Hippocampal formation (tissue), 2 donors: ENCODE measurements at regions not wholly inside any gene's neighbourhood (a gene's known extent, or its start where the extent isn't known, plus 50 kb on each side); places are given as distances from the start of the nearest gene placed in this dataset.

Experiments
- DNase-seq, 2 donors: peaks; one replicate each; lab custom pipeline; 2025; lab: John Stamatoyannopoulos, UW

DNA sequence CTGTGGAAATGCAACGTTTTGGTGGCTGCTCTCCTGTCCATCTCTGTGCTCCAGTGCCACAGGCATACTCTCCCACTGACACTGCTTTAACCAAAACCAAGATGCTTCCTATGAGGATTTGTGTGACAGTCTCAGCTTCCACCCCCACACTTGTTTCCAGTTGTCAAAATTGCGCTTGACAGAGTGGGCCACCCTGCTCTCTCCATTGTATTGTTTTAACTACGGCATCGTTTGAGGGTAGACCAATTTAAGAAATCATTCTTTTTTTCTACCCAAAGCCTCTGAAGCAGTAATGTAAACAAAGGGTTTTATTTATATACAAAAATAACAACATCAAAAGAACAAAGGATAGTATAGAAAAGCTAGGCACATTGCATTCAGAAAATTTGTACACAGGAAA lies 178.0 kb downstream of the INHBA start:
- DNase-seq = no peak

DNA sequence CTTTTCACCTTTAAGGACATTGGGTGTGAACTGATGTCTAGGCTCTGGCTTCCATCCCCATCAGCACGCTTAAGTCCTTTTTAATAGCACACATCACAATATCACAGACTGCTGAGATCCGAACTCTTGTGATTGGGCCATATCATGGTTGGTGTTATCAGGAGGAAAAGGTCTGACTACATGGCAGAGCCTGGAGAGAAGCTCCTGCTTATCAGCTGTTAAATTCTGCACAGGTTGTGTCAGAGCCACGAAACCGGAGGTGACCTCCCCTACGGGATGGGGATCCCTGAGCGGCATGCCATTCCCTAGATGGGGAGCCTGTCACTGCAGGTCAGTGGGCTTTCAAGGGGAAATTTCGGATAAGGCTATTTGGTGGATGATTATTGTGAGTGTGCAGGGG lies 182.4 kb downstream of the INHBA start:
- no peak for DNase-seq

DNA sequence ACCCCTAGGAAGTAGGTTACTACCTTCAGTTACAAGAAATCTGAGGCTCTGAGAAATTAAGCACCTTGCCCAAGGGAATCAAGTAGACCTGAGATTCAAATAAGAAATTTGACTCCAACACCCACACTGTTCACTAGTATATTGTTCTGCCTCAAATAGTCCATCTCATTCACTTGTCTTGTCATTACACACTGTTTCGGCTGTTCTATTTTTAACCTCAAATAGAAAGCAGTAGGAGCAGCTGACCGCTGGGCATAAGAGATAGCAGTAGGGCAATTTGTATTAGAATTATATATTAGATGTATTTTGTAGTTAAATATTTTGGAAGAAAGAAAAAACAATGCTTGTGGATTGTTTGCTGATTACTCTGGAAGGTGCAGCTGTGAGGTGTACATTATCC lies 185.1 kb downstream of the INHBA start:
- DNase-seq = no peak

DNA sequence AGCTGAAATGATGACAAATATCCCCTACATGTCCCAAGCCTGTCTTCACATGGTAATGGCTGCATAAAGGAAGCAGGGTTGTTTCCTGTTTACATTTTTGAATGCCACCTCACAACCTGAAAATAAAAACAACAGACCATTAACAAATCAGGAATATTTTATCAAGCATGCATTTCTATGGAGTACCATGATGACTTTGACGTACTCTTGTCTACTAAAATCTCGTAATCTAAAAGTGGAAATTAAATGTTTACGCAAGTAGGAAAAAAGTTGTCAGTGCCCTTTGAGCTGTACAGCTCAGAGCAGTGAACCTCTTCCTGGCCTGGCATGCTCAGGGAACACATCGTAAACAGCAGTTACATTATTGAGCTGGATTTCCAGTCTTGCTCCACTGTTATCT lies 194.1 kb downstream of the INHBA start:
- no peak for DNase-seq

DNA sequence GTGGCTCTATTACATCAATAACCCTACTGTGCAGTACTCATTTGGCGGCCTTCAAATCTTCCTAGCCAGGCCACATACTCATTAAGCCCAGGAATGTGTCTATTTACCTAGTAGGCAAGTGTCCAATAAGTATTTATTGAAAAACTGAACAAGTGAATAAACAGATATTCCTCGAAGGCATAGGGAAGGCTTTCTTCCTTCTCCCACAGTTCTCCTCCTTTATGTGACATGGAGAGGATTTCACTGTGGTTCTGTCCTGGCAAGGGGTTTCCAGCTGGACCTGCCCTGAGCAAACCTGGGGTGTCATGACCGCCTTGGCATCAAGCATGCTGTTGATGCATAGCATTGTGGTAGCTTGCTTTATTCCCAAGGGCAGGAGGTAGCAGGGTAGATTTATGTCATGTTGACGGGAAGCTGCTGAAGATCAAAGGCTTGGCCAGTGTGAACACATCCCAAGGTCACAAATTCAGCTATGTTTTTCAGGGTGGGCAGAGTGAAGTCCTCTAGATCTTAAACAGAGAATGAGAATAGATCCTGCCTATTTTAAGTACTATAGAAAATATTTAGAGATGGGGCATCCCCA lies 195.1 kb downstream of the INHBA start:
- no peak for DNase-seq

DNA sequence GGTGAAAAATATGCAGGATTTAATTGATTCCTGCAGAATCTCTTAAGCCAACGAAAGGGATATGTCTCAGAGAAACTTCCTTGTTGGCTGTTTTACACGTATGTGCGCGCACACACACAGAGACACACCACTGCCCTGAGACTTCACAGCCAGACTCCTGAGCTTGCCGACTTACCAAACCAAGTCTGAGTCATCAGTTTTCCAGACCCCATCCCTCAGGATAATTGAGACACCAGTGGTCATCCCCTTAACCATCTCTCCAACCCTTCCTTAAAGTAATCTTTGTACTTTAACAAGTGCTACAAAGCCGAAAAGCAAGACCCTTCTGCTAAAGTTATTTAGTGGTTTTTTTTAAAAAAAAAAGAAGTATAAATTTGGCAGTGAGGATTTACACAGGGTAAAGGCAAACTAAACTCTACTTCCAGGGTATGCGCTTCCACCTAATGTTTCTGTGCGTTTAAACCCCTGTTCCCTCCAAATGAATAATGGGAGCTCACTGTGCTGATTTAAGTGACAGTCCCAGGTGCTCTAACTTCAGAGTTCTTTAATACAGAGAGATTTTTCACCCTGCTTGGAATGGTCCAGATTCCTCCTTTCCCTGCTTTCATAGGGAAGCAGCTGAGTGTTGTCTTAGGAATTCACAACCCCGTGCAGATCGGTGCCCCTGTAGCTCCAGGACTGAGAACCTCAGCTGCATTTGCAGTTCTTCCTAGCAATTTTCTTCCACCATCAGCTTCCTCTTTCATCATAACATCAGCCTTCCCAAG lies 198.5 kb downstream of the INHBA start:
- no peak for DNase-seq

DNA sequence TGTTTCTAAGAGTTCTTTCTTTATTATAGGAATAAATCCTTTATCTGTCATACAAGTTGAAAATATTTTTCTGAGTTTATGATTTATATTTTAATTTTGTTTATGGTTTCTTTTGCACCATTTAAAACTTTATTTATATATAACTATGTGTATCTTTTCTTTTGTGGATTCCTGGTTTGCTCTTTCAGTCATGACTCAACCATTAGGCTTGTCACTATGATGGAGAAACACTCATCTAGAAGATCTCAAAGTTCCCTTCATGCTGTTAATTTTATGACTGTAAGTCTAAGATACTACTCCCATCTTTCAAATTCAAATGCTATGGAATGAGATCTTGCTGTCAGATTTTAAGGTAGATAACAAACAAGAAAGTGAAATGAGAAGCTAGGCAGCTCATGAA lies 199.5 kb downstream of the INHBA start:
- DNase-seq = no peak

DNA sequence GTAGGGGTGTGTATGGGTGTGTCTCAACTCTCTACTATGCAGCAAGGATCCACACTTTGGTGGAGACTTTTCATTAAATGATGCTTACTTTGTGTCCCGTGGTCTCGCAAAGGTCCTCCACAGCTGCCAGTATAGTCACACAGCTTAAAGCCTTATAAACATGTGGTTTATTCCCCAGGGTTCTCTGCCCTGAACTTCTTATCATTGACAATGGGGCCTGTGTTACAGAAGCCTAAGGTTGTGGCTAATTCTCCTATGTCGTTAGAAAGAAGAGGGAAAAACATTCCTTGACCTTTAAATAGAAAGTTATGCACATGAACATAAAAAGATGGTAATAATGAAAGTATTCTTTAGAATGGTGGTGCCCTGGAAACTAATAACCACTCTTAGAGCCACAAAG lies 201.4 kb downstream of the INHBA start:
- DNase-seq = no peak

DNA sequence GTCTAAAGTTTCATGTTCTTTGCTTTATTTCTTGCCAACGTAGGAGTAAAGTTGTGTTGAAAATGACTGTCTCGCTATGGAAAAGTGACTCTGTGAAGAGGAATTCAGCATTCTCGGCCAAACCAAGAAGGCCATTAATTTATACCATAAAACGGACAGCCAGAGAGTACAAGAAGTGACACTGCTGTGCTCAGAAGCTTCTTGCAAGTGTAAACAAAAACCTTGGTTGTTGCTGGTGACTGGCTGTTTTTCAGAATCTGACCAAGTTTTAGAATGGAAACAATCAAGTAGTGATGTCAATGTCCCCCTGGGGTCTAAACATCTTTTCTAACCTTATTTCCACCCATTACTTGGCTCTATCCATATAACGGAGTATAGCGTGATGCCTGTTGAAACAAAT lies 201.9 kb downstream of the INHBA start:
- no peak for DNase-seq

DNA sequence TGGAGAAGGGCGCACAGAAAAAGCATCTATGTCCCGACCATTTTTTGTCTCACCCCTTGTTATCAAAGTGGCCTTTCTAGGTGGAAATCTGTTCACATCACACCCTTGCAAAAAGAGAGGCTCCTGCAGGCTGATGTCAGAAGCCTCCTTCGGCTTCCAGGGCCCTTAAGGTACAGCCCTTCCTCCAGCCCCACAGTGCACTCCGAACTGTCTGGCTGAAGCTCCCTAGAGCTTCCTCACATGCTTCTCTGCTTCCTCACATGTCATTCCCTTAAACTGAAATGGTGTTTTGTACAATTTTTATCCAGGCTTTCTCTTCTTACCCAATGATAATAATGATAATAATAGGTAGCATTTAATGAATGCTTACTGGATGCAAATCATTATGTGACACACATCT lies 210.3 kb downstream of the INHBA start:
- no peak for DNase-seq

DNA sequence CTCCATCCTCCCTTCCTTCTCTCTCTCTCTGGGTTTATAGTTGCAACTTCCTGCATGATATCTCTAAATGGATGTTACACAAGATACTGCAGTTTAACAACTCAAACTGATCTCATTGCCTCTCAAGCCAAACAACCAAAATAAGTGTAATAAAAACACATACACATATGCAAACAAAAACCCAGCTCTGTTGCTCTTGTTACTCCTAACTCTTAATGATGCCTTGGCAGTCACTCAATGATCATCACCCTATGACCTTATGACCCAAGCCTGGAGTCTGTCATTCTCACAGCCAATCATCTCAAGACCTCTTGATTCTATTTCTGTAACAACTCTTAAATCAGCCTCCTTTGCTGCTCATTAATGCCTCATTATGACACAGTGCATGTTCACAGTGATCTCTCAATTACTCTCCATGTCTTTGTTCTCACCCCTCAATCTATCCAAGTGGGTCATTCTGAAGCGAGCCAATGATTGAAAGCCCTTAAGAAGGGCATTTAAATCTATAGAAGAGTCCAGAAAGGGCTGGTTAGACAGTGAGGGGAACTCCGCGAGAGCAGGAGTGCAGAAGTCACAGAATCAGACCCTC lies 210.9 kb downstream of the INHBA start:
- DNase-seq = no peak

DNA sequence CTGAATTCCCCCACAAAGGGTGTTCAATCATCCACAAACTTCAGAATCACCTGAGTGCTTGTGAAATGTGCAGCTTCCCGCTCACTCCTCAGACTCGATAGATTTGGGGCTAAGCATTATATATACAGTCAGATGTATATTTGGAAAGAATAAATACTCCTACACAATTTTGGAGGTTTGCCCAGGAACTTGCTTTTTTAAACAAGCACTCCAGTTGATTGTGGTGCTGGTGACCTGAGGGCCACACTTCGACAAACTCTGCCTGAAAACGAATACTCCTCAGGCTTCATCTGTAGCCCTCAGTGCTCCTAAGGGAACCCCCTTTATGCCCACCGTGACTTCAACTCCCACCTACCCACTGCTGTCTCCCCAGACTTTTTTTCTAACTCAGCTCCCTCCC lies 211.6 kb downstream of the INHBA start:
- no peak for DNase-seq

DNA sequence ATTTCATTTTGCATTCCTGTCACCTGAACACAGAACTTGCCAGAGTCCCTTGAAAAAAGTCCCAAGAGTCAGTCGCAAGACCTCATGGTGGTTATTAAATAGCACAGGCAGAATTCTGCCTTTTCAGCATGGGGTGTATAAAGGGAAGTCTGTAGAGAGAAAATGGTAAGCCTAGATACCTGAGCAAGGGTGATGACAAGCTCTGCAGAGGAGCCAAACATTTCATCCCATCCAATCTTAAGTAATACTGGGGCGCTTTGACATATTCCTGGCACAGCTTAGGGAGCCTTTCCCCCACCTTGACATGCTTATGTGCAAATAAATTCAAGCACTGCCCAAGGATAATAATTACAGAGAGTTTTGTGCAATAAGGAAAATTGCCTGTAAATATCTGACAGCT lies 213.0 kb downstream of the INHBA start:
- no peak for DNase-seq

DNA sequence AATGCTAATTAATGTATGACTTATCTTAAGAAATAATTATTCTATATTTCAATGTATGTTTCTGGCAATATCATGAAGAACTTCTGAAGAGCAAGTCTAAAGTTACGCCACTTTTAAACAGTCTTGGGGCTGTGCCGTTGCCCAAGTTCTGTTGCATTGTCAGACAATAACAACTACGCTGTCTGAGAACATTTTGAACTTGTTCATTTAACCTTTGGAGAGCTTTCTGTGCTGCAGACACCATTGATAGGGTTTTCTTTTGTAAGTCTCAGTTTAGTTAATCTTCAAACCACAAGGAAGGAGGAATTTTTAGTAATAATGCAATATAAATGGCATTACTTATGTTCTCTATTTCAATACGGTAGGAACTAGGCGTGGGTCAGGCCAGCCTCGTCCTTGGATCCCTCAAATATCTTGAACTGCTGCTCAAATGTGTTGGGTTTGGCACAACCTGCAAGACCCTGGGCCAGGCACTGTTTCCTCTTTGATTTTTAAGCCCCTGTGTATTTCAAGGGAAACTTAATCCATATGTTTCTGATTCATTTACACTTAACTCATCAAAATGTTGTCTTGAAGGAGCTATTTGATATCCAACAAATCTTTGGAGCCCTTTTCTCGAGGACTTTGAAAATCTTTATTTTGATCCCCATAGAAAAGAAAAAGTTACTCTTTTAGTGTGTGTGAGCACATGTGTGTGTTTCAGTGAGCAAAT lies 215.5 kb downstream of the INHBA start:
- DNase-seq = no peak

DNA sequence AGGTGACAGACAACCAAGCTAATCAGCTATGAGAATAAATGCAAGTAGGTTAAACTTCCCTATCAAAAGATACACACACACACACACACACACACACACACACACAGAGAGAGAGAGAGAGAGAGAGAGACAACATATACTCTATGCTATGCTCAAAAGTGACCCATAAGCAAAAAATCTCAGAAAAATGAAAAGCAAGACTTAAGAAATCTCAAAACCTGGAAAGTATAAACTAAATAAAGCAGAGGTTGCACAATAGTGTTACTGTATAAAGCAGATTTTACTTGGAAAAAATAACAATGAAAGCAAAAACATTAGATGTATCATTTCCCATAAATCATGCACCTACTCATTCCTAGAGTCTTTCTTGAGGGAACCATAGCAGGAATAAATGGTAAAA lies 221.5 kb downstream of the INHBA start:
- DNase-seq = no peak

DNA sequence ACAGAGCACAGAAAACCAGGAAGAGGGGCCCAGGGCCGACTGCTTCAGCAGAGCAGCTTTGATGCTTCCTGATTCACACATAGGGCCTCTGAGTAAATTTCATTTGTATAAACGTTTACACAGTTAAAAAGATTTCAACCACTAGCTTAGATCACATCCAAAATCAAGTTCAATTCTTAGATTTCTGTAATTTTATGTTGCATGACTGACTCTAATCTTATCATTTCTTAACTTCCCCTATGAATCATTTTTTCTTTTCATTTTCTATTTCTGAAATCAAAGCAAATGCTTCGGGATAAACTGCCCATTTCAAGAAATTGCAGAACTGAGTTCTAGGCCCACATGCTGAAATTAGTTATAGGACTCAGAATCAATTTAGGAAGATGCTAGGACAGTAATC lies 224.7 kb downstream of the INHBA start:
- DNase-seq = no peak

DNA sequence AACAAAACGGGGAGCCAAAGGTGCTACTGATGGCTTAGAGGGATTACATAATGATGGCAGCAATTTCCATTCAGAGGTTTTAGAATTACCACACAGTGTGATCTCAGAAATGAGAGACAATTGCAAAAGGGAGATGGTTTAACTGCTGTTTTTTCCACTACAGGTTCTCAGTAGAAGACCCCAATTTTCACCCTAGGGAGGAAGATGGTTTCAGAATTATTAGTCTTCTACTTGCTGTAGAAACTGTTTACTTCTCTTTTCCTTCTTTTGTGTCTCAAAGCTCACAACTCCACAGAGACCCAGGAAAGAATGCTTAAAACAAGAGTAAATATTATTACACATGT lies 226.5 kb downstream of the INHBA start:
- no peak for DNase-seq

DNA sequence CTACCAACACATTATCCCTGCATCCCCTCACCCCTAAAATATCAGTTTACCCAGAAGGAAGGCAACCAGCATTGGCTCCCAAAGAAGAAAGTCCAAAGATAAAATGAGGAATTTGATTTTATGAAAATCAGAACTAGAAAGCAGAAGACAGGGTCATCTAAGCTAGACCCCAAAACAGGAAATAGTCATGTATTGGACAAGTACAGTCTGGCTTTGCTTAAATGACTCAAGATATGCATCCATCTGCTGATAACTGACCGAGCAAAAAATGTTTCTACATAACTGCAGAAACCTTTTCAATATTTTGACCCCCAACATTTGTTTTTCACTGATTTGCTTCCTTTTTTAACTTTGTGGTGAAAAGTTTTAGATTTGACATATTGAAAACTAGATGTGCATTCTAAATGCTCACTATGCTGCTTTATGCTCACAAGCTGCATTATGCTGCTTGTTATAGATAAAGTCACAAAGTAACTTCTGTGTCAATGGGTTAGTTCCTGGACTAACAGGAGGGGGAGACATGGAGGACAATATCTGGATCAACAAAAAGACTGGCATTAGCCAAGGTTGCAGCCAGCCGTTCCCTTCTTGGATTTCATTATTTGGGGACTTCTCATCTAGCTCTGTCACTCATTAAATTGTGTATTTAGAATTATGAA lies 227.0 kb downstream of the INHBA start:
- no peak for DNase-seq

DNA sequence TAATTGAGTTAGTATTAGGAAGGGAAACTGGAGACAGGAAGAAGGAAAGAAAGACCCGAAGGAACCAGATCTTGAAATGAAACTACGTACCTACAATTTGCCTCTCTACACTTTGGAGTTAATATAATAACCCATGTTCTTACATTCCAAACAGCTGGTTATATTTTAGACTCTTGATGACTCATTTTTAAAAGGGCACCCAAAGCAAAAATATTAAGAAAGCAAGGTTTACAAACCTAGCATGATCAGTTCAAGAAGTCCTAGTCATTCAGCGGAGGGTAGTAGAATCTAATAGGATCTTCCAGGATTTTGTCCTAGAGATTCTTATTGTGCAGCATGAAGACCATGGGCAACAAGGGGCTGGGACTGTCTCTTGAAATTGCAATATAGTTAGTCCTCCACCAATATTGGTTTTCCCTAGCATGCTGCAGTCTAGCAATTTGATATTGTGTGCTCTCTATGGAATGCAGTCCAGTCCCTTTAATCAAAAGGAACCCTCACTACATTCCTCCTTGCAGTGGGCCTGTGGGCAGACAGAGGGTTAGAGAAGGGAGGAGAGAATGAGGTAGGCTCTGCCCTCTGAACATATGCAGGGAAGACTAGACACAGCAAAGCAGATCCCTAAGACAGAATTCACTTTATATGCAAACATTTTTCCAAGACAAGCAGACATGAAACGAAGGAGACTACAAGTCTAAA lies 230.3 kb downstream of the INHBA start:
- no peak for DNase-seq

DNA sequence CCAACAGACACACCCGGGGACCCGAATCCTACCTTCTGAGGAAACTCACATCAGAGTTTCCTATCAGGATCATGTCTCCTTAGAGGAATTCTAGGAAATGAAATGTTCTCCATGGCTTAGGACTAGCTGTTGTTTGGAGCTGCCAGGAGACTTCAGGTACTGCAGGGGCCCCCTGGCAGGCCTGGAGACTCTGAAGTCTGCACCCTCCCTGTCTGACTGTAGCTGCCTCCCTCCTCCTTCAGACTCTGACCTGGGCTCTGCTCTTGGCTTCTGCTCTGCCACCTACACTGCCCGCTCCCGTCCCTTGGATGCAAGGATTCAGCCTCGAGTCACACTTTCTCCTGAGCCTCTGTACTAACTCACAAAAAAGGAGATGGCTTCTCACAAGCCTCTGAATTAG lies 232.8 kb downstream of the INHBA start:
- DNase-seq = no peak

DNA sequence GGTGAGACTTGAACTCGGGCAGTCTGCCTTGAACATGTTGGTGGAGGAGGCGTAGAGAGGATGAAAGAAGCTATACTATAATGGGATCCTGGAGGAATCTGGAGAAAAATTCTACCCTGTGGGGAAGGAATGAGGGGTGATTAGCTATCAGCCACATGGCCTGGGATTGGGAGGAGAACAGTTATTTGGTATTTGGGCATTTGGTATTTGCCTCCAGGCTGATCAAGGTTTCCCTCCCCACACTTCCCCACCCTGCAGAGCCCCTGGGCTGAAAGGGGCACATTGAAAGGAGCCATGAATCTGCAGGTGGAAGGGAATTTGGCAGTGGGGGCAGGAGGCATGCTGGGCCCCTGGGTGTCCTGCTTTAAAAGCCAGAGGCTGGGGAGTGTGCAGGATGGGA lies 235.3 kb downstream of the INHBA start:
- no peak for DNase-seq

DNA sequence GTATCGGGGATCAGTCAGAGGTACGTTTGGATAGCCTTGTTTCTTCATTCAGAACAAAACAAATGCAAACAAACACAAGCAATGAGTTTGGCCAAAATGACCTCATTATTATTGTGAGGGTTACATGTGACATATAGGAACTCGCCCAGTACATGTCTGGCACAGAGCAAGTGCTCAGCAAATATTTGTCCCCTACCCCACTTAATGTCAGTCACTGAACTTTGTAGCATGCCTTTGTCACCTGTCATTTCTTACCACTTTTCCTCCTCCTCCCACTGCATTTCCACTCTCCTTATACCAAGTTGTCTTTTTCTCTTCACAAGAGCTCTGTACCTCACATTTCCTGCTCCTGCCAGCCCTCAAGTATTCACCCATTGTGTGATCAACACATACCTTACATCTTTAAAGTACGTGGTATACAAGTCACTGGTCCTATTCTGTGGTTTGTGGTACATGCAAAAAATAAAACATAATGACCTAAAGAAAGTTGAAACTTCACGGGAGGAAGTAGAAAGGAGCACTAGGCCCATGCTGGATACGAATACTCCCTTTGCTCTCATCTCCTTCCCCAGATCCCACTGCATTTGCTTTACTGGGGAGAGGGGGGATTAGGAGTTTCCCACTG lies 236.0 kb downstream of the INHBA start:
- DNase-seq = no peak
